ENCODE measurements at regions not wholly inside any gene's neighbourhood (a gene's known extent, or its start where the extent isn't known, plus 50 kb on each side); places are given as distances from the start of the nearest gene placed in this dataset.

- H3K27me3 Mint-ChIP-seq (ENCODE audit: low read depth), result no peaks in the 10 kb centered on the region
- peaks cover 8% of the 10 kb centered on the region for H3K9me3 Mint-ChIP-seq
- TF ChIP-seq CTCF (IDR thresholded peaks at IDR 0.05; ENCODE audit: unreplicated experiment), result no peak
- DNase-seq (ENCODE audit: low spot score in 2 of 2, unreplicated experiment in 2 of 2), result no peak
- peaks cover 7% of the 10 kb centered on the region for H3K4me1 Mint-ChIP-seq
- no peaks in the 10 kb centered on the region for H3K36me3 Mint-ChIP-seq
- no peak overlapping the region for H3K27ac Mint-ChIP-seq
- no peak overlapping the region for H3K4me3 Mint-ChIP-seq
Measured at GRCh38 chr4:63049278-63049677, 1360.0 kb downstream of the TECRL start.

GRCh38 chr4:63036159-63036866, 1372.9 kb downstream of the TECRL start:
- Mint-ChIP-seq H3K27ac (no peak overlapping the region), H3K27me3 (ENCODE audit: low read depth) (no peaks in the 10 kb centered on the region), H3K4me3 (no peak overlapping the region), H3K4me1 (no peaks in the 10 kb centered on the region), H3K9me3 (no peaks in the 10 kb centered on the region), H3K36me3 (no peaks in the 10 kb centered on the region)
- TF ChIP-seq CTCF (IDR thresholded peaks at IDR 0.05; ENCODE audit: unreplicated experiment), result no peak
- DNase-seq (ENCODE audit: low spot score in 2 of 2, unreplicated experiment in 2 of 2), result no peak

- Mint-ChIP-seq H3K4me3 (no peak overlapping the region), H3K9me3 (no peaks in the 10 kb centered on the region), H3K36me3 (no peaks in the 10 kb centered on the region), H3K27me3 (ENCODE audit: low read depth) (no peaks in the 10 kb centered on the region), H3K27ac (no peak overlapping the region), H3K4me1 (no peaks in the 10 kb centered on the region)
- DNase-seq (ENCODE audit: low spot score in 2 of 2, unreplicated experiment in 2 of 2), result no peak
- TF ChIP-seq CTCF (IDR thresholded peaks at IDR 0.05; ENCODE audit: unreplicated experiment), result no peak
Measured at GRCh38 chr4:63029380-63029779, 1379.9 kb downstream of the TECRL start.

GRCh38 chr4:63020661-63021060, 1388.6 kb downstream of the TECRL start:
- H3K4me1 Mint-ChIP-seq, result no peaks in the 10 kb centered on the region
- H3K9me3 Mint-ChIP-seq, result no peaks in the 10 kb centered on the region
- no peak for DNase-seq (ENCODE audit: low spot score in 2 of 2, unreplicated experiment in 2 of 2)
- H3K27me3 Mint-ChIP-seq (ENCODE audit: low read depth), result no peaks in the 10 kb centered on the region
- H3K4me3 Mint-ChIP-seq, result no peak overlapping the region
- H3K27ac Mint-ChIP-seq, result no peak overlapping the region
- no peaks in the 10 kb centered on the region for H3K36me3 Mint-ChIP-seq
- TF ChIP-seq CTCF (IDR thresholded peaks at IDR 0.05; ENCODE audit: unreplicated experiment), result no peak

- H3K4me3 Mint-ChIP-seq, result no peak overlapping the region
Measured at GRCh38 chr4:63017300-63017699, 1392.0 kb downstream of the TECRL start.

More at GRCh38 chr4:63017300-63017699, 1392.0 kb downstream of the TECRL start:
- H3K36me3 Mint-ChIP-seq, result no peaks in the 10 kb centered on the region
- no peak for DNase-seq (ENCODE audit: low spot score in 2 of 2, unreplicated experiment in 2 of 2)
- TF ChIP-seq CTCF (IDR thresholded peaks at IDR 0.05; ENCODE audit: unreplicated experiment), result no peak
- no peak overlapping the region for H3K27ac Mint-ChIP-seq
- H3K4me1 Mint-ChIP-seq, result no peaks in the 10 kb centered on the region
- peaks cover 17% of the 10 kb centered on the region for H3K9me3 Mint-ChIP-seq
- H3K27me3 Mint-ChIP-seq (ENCODE audit: low read depth), result no peaks in the 10 kb centered on the region

Data from mesothelial cell of epicardium (in vitro differentiated cells).